GM21737 (cell line): ENCODE measurements at regions not wholly inside any gene's neighbourhood (a gene's known extent, or its start where the extent isn't known, plus 50 kb on each side); places are given as distances from the start of the nearest gene placed in this dataset.

Source experiments
- ATAC-seq: cut with Tn5 transposase; IDR thresholded peaks from one replicate; pipeline ENCODE4 v1.9.1; 2021; ENCODE audit warnings: mild to moderate bottlenecking, moderate library complexity; ENCODE audit not compliant: unreplicated experiment

- no peak for ATAC-seq
These were observed 159.4 kb downstream of the GADD45G start for GRCh38 chr9:89764217-89764616.

- ATAC-seq = no peak
These were observed 160.6 kb downstream of the GADD45G start for GRCh38 chr9:89765211-89765946.

GRCh38 chr9:89766991-89767390, 162.2 kb downstream of the GADD45G start:
- no peak for ATAC-seq

DNA sequence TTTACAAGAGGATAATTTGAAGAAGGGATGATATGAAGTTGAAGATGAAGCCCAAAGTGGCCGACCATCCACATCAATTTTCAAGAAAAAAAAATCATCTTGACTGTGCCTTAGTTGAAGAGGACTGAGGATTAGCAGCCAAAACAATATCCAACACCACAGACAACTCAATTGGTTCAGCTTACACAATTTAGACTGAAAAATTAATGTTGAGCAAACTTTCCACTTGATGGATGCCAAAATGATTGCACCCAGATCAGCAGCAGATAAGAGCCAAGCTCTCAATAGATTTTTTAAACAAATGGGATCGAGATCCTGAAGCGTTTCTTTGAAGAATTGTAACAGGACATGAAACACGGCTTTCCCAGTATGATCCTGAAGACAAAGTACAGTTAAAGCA, 163.2 kb downstream of the GADD45G start:
- ATAC-seq = no peak

DNA sequence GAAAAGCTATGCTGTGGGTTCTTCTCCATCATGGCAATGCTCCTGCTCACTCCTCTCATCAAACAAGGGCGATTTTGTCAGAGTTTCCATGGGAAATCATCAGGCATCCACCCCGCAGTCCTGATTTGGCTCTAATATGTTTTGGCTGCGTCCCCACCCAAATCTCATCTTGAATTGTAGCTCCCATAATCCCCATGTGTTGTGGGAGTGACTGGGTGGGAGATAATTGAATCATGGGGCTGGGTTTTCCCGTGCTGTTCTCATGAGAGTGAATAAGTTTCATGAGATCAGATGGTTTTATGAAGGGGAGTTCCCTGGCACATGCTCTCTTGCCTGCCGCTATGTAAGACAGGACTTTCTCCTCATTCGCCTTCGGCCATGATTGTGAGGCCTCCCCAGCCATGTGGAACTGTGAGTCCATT, 163.8 kb downstream of the GADD45G start:
- no peak for ATAC-seq

GRCh38 chr9:89770531-89771174, 165.8 kb downstream of the GADD45G start:
- ATAC-seq = no peak

GRCh38 chr9:89771205-89771604, 166.4 kb downstream of the GADD45G start:
- ATAC-seq = no peak

GRCh38 chr9:89773170-89773569, 168.4 kb downstream of the GADD45G start:
- ATAC-seq = no peak

- no peak for ATAC-seq
These were observed 170.1 kb downstream of the GADD45G start for GRCh38 chr9:89774858-89775370.

GRCh38 chr9:89775641-89776040, 170.8 kb downstream of the GADD45G start:
- ATAC-seq = no peak

GRCh38 chr9:89776795-89777525, 172.1 kb downstream of the GADD45G start:
- no peak for ATAC-seq

DNA sequence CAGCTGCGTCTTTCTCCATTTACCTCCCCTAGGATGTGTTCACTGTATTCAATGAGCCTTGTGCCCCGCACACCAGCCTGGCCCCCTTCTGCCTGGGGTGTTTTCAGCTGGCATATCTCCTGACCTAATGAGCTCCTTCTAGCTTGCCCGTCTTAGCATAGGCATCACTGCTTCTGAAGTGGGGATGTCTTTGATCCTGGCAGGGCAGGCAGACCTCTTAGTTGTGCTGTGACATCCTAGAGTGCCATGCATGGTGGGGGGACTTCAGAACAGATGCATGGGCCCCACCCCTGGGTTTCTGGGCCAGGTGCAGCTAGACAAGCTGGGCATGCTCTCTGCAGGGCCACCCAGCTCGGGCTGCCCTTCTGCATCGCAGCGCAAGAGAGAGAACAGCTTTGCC, 172.7 kb downstream of the GADD45G start:
- no peak for ATAC-seq

GRCh38 chr9:89778100-89779090, 173.6 kb downstream of the GADD45G start:
- ATAC-seq = no peak

DNA sequence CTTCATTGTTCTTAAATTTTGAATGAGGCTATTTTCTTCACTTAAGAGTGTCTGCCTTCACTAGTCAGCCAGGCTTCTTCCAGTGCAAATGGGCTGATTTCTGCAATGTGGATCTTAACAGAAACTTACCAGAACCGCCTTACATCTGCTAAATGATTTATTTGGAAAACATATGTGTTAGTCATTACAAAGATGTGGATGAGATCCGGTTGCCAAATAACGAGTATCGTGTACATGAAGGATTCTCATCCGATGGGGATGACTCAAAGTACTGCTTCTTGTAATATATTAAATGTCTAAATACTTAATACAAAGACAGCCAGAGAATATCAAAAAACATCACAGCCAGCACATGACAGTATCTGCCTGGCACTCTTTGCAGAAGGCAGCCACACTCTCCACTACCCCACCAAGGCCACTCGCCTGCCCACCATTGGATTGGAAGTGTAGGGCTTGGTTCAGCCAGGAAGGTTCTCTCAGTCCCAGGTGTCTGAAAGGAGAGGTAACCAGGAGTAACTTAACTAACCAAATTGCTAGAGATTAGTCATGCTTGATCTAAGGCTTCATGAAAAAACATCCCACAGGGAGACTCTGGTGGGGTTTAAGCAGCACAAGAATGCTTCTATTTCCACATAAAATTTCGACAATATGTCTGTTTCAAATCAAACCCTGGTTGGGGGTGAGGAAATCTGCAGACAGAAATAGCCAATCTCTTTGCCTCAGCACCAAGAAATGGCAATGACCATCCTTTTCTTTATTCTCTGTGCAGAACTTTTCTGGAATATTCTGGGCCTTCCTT, 174.8 kb downstream of the GADD45G start:
- ATAC-seq = no peak

GRCh38 chr9:89780959-89781358, 176.1 kb downstream of the GADD45G start:
- ATAC-seq = no peak

- ATAC-seq = peak; percentile 89
These were observed 177.2 kb downstream of the GADD45G start for GRCh38 chr9:89781838-89782540.

DNA sequence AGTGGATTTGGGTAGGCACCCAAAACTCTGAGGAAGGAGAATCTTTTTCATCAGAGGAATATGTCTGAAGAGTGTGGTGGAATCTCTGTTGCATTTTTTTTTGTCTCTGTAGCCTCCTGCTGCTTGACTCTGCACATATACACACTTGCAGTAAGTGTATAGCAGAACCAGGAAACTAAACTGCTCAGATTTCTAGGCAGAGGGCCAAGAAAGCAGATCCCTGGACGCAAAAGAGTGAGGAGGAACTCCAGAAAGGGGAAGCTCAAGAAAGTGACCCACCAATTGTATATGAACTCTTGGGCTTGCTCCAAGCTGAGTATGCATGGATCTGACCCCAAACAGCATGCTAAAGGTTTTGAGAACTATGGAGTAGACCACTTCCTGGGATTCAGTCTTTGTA, 181.8 kb downstream of the GADD45G start:
- no peak for ATAC-seq

DNA sequence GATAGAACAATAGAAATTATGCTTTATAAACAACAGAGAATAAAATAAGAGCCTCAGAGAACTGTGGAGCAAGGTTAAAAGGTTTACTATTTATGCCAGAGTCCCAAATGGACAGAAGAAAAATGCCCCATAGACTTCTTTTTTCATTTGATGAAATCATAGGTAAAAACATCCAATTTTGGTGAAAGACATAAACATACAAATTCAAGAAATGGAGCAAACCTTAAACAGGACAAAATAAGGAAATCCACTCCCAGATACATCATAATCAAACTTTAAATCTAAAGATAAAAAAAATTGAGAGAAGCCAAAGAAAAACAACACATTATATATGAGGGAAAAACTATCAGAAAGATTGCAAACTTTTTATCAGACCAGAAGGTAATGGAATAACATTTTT, 182.8 kb downstream of the GADD45G start:
- ATAC-seq = no peak

DNA sequence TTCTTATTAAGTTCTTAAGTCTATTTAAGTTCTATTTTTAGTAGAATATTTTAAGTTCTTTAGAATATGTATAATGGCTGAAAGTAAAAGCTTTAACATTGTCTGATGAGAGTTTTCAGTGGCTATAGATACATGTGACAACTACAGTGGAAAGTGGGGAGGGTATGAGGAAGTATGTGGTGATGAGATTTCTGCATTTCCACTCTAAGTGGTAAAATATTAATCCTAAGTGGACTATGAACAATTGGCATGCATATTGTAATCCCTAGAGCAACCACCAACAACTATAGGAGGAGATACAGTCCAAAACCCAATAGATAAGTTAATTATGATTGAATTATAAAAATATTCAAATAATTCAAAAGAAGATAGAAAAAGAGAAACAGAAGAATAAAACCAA, 183.6 kb downstream of the GADD45G start:
- ATAC-seq = no peak
